ENCODE measurements at regions not wholly inside any gene's neighbourhood (a gene's known extent, or its start where the extent isn't known, plus 50 kb on each side); places are given as distances from the start of the nearest gene placed in this dataset.

DNA sequence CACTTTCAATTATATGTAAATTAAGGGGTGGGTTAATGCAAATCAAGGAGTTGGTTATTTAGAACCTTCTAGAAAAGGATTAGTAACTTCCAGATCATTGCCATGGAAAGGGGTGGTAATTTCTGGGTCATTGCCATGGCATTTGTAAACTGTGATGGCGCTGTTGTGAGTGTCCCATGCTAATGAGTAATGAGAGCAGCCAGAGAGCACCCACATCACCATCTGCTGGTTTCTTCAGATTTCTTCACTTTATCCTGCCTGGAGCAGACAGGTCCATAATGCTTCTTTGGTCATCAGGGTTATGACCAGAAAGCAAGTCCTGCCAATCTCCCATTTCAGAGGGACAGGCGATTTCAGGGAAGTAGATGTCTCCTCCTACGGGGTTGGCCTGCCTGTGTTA is 311.3 kb upstream of the CNR1 start:
- TF ChIP-seq, protein P1, sequence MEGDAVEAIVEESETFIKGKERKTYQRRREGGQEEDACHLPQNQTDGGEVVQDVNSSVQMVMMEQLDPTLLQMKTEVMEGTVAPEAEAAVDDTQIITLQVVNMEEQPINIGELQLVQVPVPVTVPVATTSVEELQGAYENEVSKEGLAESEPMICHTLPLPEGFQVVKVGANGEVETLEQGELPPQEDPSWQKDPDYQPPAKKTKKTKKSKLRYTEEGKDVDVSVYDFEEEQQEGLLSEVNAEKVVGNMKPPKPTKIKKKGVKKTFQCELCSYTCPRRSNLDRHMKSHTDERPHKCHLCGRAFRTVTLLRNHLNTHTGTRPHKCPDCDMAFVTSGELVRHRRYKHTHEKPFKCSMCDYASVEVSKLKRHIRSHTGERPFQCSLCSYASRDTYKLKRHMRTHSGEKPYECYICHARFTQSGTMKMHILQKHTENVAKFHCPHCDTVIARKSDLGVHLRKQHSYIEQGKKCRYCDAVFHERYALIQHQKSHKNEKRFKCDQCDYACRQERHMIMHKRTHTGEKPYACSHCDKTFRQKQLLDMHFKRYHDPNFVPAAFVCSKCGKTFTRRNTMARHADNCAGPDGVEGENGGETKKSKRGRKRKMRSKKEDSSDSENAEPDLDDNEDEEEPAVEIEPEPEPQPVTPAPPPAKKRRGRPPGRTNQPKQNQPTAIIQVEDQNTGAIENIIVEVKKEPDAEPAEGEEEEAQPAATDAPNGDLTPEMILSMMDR (conservative IDR thresholded peaks at IDR 0.05; ENCODE audit: low read length): no peak
- DNase-seq (ENCODE audit: low read depth): no peak
- no peak overlapping the region for H3K4me3 ChIP-seq (ENCODE audit: low read length)

DNA sequence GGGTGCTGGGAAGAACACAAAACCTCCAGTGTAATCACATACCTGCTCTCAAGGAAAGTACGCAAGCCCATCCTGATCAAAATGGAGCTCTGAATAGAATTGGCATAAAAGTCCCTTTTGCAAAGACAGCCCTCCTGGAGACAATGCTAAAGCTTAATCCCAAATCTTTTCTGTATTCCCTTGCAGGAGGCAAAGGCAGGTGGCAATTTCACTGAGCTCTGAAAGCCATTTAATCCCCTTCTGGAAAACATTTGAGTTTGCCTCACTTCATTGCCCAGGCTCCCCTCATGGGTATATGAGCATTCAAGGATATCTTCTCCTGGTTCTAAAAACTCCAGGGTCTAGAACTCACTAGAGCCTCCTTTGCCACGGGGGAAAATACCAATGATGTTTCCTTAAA is 310.2 kb upstream of the CNR1 start:
- TF ChIP-seq, protein P1 (conservative IDR thresholded peaks at IDR 0.05; ENCODE audit: low read length): no peak
- DNase-seq (ENCODE audit: low read depth): no peak
- H3K4me3 ChIP-seq (ENCODE audit: low read length): no peak overlapping the region

- H3K4me3 ChIP-seq (ENCODE audit: low read length): no peak overlapping the region
- TF ChIP-seq, protein P1 (conservative IDR thresholded peaks at IDR 0.05; ENCODE audit: low read length): no peak
These were observed 308.6 kb upstream of the CNR1 start for GRCh38 chr6:88474720-88475119.

DNA sequence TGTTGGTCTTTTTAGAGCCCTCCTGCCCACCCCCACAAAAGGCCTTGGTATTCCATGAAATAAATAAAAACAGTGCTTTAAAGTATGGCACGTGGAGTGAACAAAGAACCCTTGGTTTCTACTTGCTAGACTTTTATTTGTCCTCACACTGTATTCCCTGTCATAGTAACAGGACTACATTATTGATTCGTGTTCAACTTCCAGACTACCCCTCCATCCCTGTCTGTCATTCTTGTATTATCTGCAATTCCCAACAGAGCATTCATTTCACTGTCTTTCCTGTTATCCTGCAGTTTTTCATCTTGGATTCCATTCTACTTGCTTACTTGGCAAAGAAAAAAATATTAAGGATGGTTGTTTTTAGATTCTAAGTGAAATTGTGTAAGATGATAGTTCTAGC is 307.4 kb upstream of the CNR1 start:
- no peak overlapping the region for H3K4me3 ChIP-seq (ENCODE audit: low read length)
- no peak for DNase-seq (ENCODE audit: low read depth)
- TF ChIP-seq, protein P1 (conservative IDR thresholded peaks at IDR 0.05; ENCODE audit: low read length): no peak

More at GRCh38 chr6:88474720-88475119, 308.6 kb upstream of the CNR1 start:
- no peak for DNase-seq (ENCODE audit: low read depth)

- TF ChIP-seq, protein P1 (conservative IDR thresholded peaks at IDR 0.05; ENCODE audit: low read length): no peak
- no peak overlapping the region for H3K4me3 ChIP-seq (ENCODE audit: low read length)
- no peak for DNase-seq (ENCODE audit: low read depth)
These were observed 306.8 kb upstream of the CNR1 start for GRCh38 chr6:88472851-88473525.

- TF ChIP-seq, protein P1 (conservative IDR thresholded peaks at IDR 0.05; ENCODE audit: low read length): no peak
- DNase-seq (ENCODE audit: low read depth): no peak
- H3K4me3 ChIP-seq (ENCODE audit: low read length): no peak overlapping the region
These were observed 293.5 kb upstream of the CNR1 start for GRCh38 chr6:88459643-88460042.

DNA sequence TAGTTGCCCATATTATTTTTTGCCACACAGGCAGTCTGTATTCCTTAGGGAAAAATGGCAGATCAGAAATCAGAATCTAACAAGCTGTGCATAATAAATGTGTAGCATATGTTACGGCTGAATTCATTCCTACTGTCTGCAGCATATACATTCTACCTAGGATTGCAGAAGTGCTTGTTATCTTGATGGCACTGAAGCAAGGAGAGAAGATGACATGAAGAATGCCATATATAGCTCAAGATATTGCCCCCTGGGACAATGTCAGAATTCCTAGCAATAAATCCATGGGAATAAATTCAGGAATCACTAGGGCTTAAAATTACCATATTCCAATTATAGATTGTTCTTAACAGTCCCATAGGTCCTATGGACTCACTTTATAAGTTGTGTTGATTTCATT is 293.0 kb upstream of the CNR1 start:
- no peak overlapping the region for H3K4me3 ChIP-seq (ENCODE audit: low read length)
- no peak for DNase-seq (ENCODE audit: low read depth)
- TF ChIP-seq, protein P1 (conservative IDR thresholded peaks at IDR 0.05; ENCODE audit: low read length): no peak

All from AG10803 (cell line).